ENCODE measurements at regions not wholly inside any gene's neighbourhood (a gene's known extent, or its start where the extent isn't known, plus 50 kb on each side); places are given as distances from the start of the nearest gene placed in this dataset.
"Not testable (repeated sequence)": the region's sequence is repeated elsewhere in the genome, so short reads cannot be mapped to it uniquely, and the experiment has no call there.

DNA sequence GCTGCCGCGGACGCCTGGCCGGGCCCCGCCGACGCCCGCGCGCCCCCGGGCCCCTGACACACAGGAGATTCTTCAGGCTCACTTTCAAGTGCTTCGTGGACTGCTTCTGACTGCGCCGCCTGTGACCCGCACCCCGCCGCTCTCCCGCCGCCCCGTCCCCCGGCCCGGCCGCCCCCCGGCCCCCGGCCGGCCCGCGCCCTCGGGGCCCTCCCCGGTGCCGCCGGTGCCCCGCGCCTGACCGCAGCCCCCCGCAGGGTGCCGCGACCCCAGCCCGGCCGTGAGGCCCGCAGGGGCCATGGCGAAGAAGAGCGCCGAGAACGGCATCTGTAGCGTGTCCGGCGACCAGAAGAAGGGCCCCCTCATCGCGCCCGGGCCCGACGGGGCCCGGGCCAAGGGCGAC, 516.3 kb downstream of the TP53TG3F start:
- not testable (repeated sequence) for H3K79me2 ChIP-seq (ENCODE audit: control insufficient read depth, insufficient read depth, low read length); H3K9ac ChIP-seq (ENCODE audit: low read length)

DNA sequence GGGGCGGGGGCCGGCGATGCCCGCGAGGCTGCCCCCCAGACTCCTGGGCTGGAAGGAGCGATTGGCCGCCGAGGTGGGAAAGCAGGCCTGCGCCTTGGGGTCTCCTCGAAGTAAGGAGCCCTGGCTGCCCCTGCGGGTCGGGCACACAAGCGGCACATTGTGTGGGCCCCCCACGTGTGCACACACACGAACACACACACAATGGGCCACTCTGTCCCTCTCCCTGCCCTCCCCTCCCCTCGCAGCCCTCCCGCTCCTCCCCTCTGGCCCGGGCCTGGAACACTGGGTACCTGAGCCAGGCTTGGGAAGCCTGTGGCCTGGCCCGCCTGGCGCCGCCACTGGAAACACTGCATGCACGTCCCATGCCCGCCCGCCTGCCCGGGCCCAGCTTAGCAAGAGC, 517.1 kb downstream of the TP53TG3F start:
- H3K79me2 ChIP-seq (ENCODE audit: control insufficient read depth, insufficient read depth, low read length); H3K36me3 ChIP-seq (ENCODE audit: control insufficient read depth, insufficient read depth, low read length); H3K4me3 ChIP-seq (ENCODE audit: low read length); H3K4me1 ChIP-seq (ENCODE audit: control insufficient read depth, low read depth, low read length); DNase-seq; H2BK5ac ChIP-seq (ENCODE audit: low read length); H3K23ac ChIP-seq (ENCODE audit: low read length); H3K79me1 ChIP-seq (ENCODE audit: low read length); H4K5ac ChIP-seq (ENCODE audit: low read length); H2BK15ac ChIP-seq (replicated peaks; ENCODE audit: low read depth); H3K27ac ChIP-seq (ENCODE audit: low read depth, low read length); H3K4ac ChIP-seq (ENCODE audit: low read depth, low read length); H4K8ac ChIP-seq (ENCODE audit: low read depth, low read length); H3K27me3 ChIP-seq (ENCODE audit: insufficient read depth, low read length, poor library complexity); H3K18ac ChIP-seq (ENCODE audit: low read length); H3K4me2 ChIP-seq (ENCODE audit: low read length); H3K9ac ChIP-seq (ENCODE audit: low read length); H2BK120ac ChIP-seq (ENCODE audit: low read depth, low read length); H2AK5ac ChIP-seq (ENCODE audit: low read length); H3K56ac ChIP-seq (ENCODE audit: low read length): not testable (repeated sequence)
- WGBS (ENCODE audit: extremely low coverage, insufficient coverage, low lambda C conversion rate) = no CpG with 5 or more reads among the region's 25 CpGs

More for the DNA sequence above, 516.3 kb downstream of the TP53TG3F start:
- H3K79me1 ChIP-seq (ENCODE audit: low read length); H3K27ac ChIP-seq (ENCODE audit: low read depth, low read length); H2BK5ac ChIP-seq (ENCODE audit: low read length); H3K4me1 ChIP-seq (ENCODE audit: control insufficient read depth, low read depth, low read length); H3K4me3 ChIP-seq (ENCODE audit: low read length); H2BK120ac ChIP-seq (ENCODE audit: low read depth, low read length); H3K36me3 ChIP-seq (ENCODE audit: control insufficient read depth, insufficient read depth, low read length); H3K56ac ChIP-seq (ENCODE audit: low read length); H3K27me3 ChIP-seq (ENCODE audit: insufficient read depth, low read length, poor library complexity); H2BK15ac ChIP-seq (replicated peaks; ENCODE audit: low read depth); H4K8ac ChIP-seq (ENCODE audit: low read depth, low read length); H3K23ac ChIP-seq (ENCODE audit: low read length); H4K5ac ChIP-seq (ENCODE audit: low read length); H3K4me2 ChIP-seq (ENCODE audit: low read length); DNase-seq; H3K18ac ChIP-seq (ENCODE audit: low read length); H2AK5ac ChIP-seq (ENCODE audit: low read length); H3K4ac ChIP-seq (ENCODE audit: low read depth, low read length): not testable (repeated sequence)
- WGBS (ENCODE audit: extremely low coverage, insufficient coverage, low lambda C conversion rate) = no CpG with 5 or more reads among the region's 55 CpGs

DNA sequence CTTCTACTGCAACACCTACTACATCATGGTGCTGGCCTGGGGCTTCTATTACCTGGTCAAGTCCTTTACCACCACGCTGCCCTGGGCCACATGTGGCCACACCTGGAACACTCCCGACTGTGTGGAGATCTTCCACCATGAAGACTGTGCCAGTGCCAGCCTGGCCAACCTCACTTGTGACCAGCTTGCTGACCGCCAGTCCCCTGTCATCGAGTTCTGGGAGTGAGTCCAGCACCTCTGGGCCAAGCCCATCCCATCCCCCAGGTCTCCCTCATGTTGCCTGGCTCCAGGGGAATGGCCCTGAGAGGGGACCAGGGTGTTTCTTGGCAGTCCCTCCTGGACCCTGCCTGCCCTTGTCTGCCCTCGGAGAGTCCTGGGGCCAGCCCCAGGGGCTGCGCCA, 519.4 kb downstream of the TP53TG3F start:
- H3K79me1 ChIP-seq (ENCODE audit: low read length); DNase-seq; H4K5ac ChIP-seq (ENCODE audit: low read length); H3K18ac ChIP-seq (ENCODE audit: low read length); H3K23ac ChIP-seq (ENCODE audit: low read length); H2BK5ac ChIP-seq (ENCODE audit: low read length); H3K4me2 ChIP-seq (ENCODE audit: low read length); H3K56ac ChIP-seq (ENCODE audit: low read length); H3K79me2 ChIP-seq (ENCODE audit: control insufficient read depth, insufficient read depth, low read length); H2BK120ac ChIP-seq (ENCODE audit: low read depth, low read length); H3K36me3 ChIP-seq (ENCODE audit: control insufficient read depth, insufficient read depth, low read length); H3K27me3 ChIP-seq (ENCODE audit: insufficient read depth, low read length, poor library complexity); H4K8ac ChIP-seq (ENCODE audit: low read depth, low read length); H2AK5ac ChIP-seq (ENCODE audit: low read length); H3K4ac ChIP-seq (ENCODE audit: low read depth, low read length); H3K4me1 ChIP-seq (ENCODE audit: control insufficient read depth, low read depth, low read length); H2BK15ac ChIP-seq (replicated peaks; ENCODE audit: low read depth); H3K9ac ChIP-seq (ENCODE audit: low read length); H3K27ac ChIP-seq (ENCODE audit: low read depth, low read length); H3K4me3 ChIP-seq (ENCODE audit: low read length): not testable (repeated sequence)
- WGBS (ENCODE audit: extremely low coverage, insufficient coverage, low lambda C conversion rate) = no CpG with 5 or more reads among the region's 6 CpGs

DNA sequence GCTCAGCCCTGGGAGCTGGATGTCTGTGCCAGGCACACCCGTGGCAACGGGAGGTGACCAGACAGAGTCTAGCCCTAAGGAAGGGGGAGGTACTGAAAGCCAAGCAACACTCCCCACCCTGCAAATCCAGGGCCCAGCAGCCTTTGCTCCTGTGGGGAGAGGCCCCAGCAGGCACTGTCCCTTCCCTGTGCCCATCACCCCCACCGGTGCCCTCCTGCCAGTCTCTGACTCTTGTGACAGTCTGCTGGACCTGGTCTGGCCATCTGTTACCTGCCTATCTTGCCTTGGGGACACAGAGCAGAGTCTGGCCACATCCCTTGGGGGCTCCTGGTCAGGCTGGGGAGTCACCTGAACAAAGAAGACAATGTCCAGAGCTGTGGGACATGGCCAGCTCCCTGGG, 520.2 kb downstream of the TP53TG3F start:
- DNase-seq; H4K8ac ChIP-seq (ENCODE audit: low read depth, low read length); H3K56ac ChIP-seq (ENCODE audit: low read length); H3K4me1 ChIP-seq (ENCODE audit: control insufficient read depth, low read depth, low read length); H3K4me2 ChIP-seq (ENCODE audit: low read length); H3K79me1 ChIP-seq (ENCODE audit: low read length); H4K5ac ChIP-seq (ENCODE audit: low read length); H3K4ac ChIP-seq (ENCODE audit: low read depth, low read length); H3K18ac ChIP-seq (ENCODE audit: low read length); H3K79me2 ChIP-seq (ENCODE audit: control insufficient read depth, insufficient read depth, low read length); H2BK15ac ChIP-seq (replicated peaks; ENCODE audit: low read depth); H3K23ac ChIP-seq (ENCODE audit: low read length); H3K36me3 ChIP-seq (ENCODE audit: control insufficient read depth, insufficient read depth, low read length); H3K4me3 ChIP-seq (ENCODE audit: low read length); H3K27ac ChIP-seq (ENCODE audit: low read depth, low read length); H2AK5ac ChIP-seq (ENCODE audit: low read length); H3K9ac ChIP-seq (ENCODE audit: low read length); H2BK120ac ChIP-seq (ENCODE audit: low read depth, low read length); H3K27me3 ChIP-seq (ENCODE audit: insufficient read depth, low read length, poor library complexity); H2BK5ac ChIP-seq (ENCODE audit: low read length): not testable (repeated sequence)
- no CpG with 5 or more reads among the region's 3 CpGs for WGBS (ENCODE audit: extremely low coverage, insufficient coverage, low lambda C conversion rate)

DNA sequence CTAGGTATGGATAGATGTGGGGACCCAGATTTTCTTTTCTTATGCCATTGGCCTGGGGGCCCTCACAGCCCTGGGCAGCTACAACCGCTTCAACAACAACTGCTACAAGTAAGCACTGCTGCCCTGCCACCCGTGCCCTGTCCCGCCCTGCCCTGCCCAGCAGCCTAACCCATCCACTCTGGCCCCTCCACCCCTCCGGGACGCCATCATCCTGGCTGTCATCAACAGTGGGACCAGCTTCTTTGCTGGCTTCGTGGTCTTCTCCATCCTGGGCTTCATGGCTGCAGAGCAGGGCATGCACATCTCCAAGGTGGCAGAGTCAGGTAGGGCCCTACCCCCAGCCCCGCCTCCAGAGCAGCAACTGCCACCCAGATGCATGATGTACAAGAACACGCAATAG, 521.3 kb downstream of the TP53TG3F start:
- not testable (repeated sequence) for H3K23ac ChIP-seq (ENCODE audit: low read length); H3K27me3 ChIP-seq (ENCODE audit: insufficient read depth, low read length, poor library complexity); H3K79me1 ChIP-seq (ENCODE audit: low read length); H2BK5ac ChIP-seq (ENCODE audit: low read length); H3K56ac ChIP-seq (ENCODE audit: low read length); H4K5ac ChIP-seq (ENCODE audit: low read length); H3K18ac ChIP-seq (ENCODE audit: low read length); H2BK15ac ChIP-seq (replicated peaks; ENCODE audit: low read depth); H2AK5ac ChIP-seq (ENCODE audit: low read length); H4K8ac ChIP-seq (ENCODE audit: low read depth, low read length); H2BK120ac ChIP-seq (ENCODE audit: low read depth, low read length); H3K9ac ChIP-seq (ENCODE audit: low read length); H3K4ac ChIP-seq (ENCODE audit: low read depth, low read length); H3K79me2 ChIP-seq (ENCODE audit: control insufficient read depth, insufficient read depth, low read length); H3K36me3 ChIP-seq (ENCODE audit: control insufficient read depth, insufficient read depth, low read length); H3K4me3 ChIP-seq (ENCODE audit: low read length); DNase-seq; H3K4me1 ChIP-seq (ENCODE audit: control insufficient read depth, low read depth, low read length); H3K4me2 ChIP-seq (ENCODE audit: low read length); H3K27ac ChIP-seq (ENCODE audit: low read depth, low read length)
- no CpG with 5 or more reads among the region's 8 CpGs for WGBS (ENCODE audit: extremely low coverage, insufficient coverage, low lambda C conversion rate)

DNA sequence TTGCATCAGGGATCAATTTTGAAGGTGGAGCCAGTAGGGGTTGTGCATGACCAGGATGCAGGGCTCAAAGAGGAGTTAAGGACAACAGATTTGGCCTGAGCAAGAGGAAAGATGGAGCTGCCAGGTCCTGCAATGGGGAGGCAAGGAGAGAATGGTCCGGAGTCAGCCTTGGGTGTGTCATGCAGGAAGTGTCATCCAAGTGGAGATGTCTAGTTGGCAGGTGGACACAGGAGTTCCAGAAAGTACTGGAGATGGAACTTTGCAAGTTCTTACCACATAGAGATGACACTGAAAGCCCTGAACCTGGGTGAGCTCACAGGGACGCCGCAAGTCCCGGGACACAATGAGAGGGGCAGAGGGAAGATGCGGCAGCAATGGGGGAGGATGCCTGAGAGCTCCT, 525.0 kb downstream of the TP53TG3F start:
- not testable (repeated sequence) for H3K79me2 ChIP-seq (ENCODE audit: control insufficient read depth, insufficient read depth, low read length); H3K27me3 ChIP-seq (ENCODE audit: insufficient read depth, low read length, poor library complexity); H2BK15ac ChIP-seq (replicated peaks; ENCODE audit: low read depth); H3K4me1 ChIP-seq (ENCODE audit: control insufficient read depth, low read depth, low read length); H2BK5ac ChIP-seq (ENCODE audit: low read length); H3K9ac ChIP-seq (ENCODE audit: low read length); H4K8ac ChIP-seq (ENCODE audit: low read depth, low read length); H3K4ac ChIP-seq (ENCODE audit: low read depth, low read length); H3K36me3 ChIP-seq (ENCODE audit: control insufficient read depth, insufficient read depth, low read length); H3K18ac ChIP-seq (ENCODE audit: low read length); H3K4me2 ChIP-seq (ENCODE audit: low read length); DNase-seq; H4K5ac ChIP-seq (ENCODE audit: low read length); H3K23ac ChIP-seq (ENCODE audit: low read length); H3K4me3 ChIP-seq (ENCODE audit: low read length); H3K27ac ChIP-seq (ENCODE audit: low read depth, low read length); H3K79me1 ChIP-seq (ENCODE audit: low read length); H2BK120ac ChIP-seq (ENCODE audit: low read depth, low read length); H3K56ac ChIP-seq (ENCODE audit: low read length); H2AK5ac ChIP-seq (ENCODE audit: low read length)
- WGBS (ENCODE audit: extremely low coverage, insufficient coverage, low lambda C conversion rate) = no CpG with 5 or more reads among the region's 5 CpGs

All from mesendoderm (in vitro differentiated cells).